ENCODE measurements at regions not wholly inside any gene's neighbourhood (a gene's known extent, or its start where the extent isn't known, plus 50 kb on each side); places are given as distances from the start of the nearest gene placed in this dataset.

GRCh38 chr3:184645336-184645735 is 66.5 kb downstream of the MAGEF1 start:
- ChIA-PET POLR2A (no interaction called here), RAD21 (ENCODE audit: low non-redundant PET in 1 of 2, low total read pairs in 2 of 2, uncharacterized antibody in 2 of 2, unreplicated experiment in 2 of 2) (no interaction called here), CTCF (no interaction called here)
- H2AFZ ChIP-seq (ENCODE audit: low read depth, low read length, poor library complexity, severe bottlenecking), result no peak overlapping the region
- intact Hi-C loops (cut with micrococcal nuclease), result no loop called here
- no peaks in the 10 kb centered on the region for H3K27me3 ChIP-seq (ENCODE audit: insufficient read depth, low read length)
- H3K4me2 ChIP-seq (ENCODE audit: low read length), result no peak overlapping the region
- no peak for DNase-seq (ENCODE audit: low read depth, low spot score)
- TF ChIP-seq REST (IDR thresholded peaks at IDR 0.05; ENCODE audit: low read depth), result no peak
- no peaks in the 10 kb centered on the region for H3K4me1 ChIP-seq (ENCODE audit: control insufficient read depth in 1 of 2, insufficient read depth in 2 of 2, low read length in 2 of 2)
- no peak for ATAC-seq
- no peaks in the 10 kb centered on the region for H4K20me1 ChIP-seq (ENCODE audit: insufficient read depth)
- H3K9me3 ChIP-seq (ENCODE audit: control insufficient read depth in 1 of 2, insufficient read depth in 1 of 2, low read depth in 1 of 2, low read length in 2 of 2), result no peaks in the 10 kb centered on the region
- no peak overlapping the region for H3K4me3 ChIP-seq (replicated peaks in 1 of 2; ENCODE audit: low read depth in 1 of 2, low read length in 2 of 2)
- no peaks in the 10 kb centered on the region for H3K79me2 ChIP-seq (ENCODE audit: insufficient read depth, low read length)
- no TSS peak for BruUV-seq (replicated peaks)
- no peaks in the 10 kb centered on the region for H3K36me3 ChIP-seq (ENCODE audit: control insufficient read depth in 1 of 2, insufficient read depth in 2 of 2, low read length in 2 of 2)
- no peak overlapping the region for H3K27ac ChIP-seq (ENCODE audit: low read depth, low read length)
- H3K9ac ChIP-seq (ENCODE audit: low read length), result no peak overlapping the region
- no peaks in the 10 kb centered on the region for H3K9me2 ChIP-seq (ENCODE audit: insufficient read depth)

- Histone ChIP-seq H3K27ac (ENCODE audit: low read depth, low read length) (no peak overlapping the region), H3K36me3 (ENCODE audit: control insufficient read depth in 1 of 2, insufficient read depth in 2 of 2, low read length in 2 of 2) (no peaks in the 10 kb centered on the region), H4K20me1 (ENCODE audit: insufficient read depth) (no peaks in the 10 kb centered on the region), H3K9ac (ENCODE audit: low read length) (no peak overlapping the region), H3K27me3 (ENCODE audit: insufficient read depth, low read length) (no peaks in the 10 kb centered on the region), H3K79me2 (ENCODE audit: insufficient read depth, low read length) (no peaks in the 10 kb centered on the region), H3K9me3 (ENCODE audit: control insufficient read depth in 1 of 2, insufficient read depth in 1 of 2, low read depth in 1 of 2, low read length in 2 of 2) (no peaks in the 10 kb centered on the region), H3K4me3 (replicated peaks in 1 of 2; ENCODE audit: low read depth in 1 of 2, low read length in 2 of 2) (no peak overlapping the region), H3K4me2 (ENCODE audit: low read length) (no peak overlapping the region), H2AFZ (ENCODE audit: low read depth, low read length, poor library complexity, severe bottlenecking) (no peak overlapping the region), H3K4me1 (ENCODE audit: control insufficient read depth in 1 of 2, insufficient read depth in 2 of 2, low read length in 2 of 2) (no peaks in the 10 kb centered on the region), H3K9me2 (ENCODE audit: insufficient read depth) (no peaks in the 10 kb centered on the region)
- ATAC-seq (no peak), DNase-seq (ENCODE audit: low read depth, low spot score) (no peak)
- intact Hi-C loops (cut with micrococcal nuclease), result no loop called here
- ChIA-PET CTCF (no interaction called here), POLR2A (no interaction called here), RAD21 (ENCODE audit: low non-redundant PET in 1 of 2, low total read pairs in 2 of 2, uncharacterized antibody in 2 of 2, unreplicated experiment in 2 of 2) (no interaction called here)
- BruUV-seq (replicated peaks), result no TSS peak
- TF ChIP-seq TCF7L2 (IDR thresholded peaks at IDR 0.05; ENCODE audit: borderline replicate concordance, extremely low read depth, insufficient read depth, insufficient read length) (no peak), RAD21 (IDR thresholded peaks at IDR 0.05; ENCODE audit: low read depth) (no peak), REST (IDR thresholded peaks at IDR 0.05; ENCODE audit: low read depth) (no peak), FOSL1 (IDR thresholded peaks at IDR 0.05; ENCODE audit: low read depth) (no peak), JUND (IDR thresholded peaks at IDR 0.05) (no peak), SIN3A (IDR thresholded peaks at IDR 0.05; ENCODE audit: low read depth) (no peak), YY1 (IDR thresholded peaks at IDR 0.05; ENCODE audit: extremely low read depth, insufficient replicate concordance, low read depth, low read length) (no peak), ZBTB33 (IDR thresholded peaks at IDR 0.05; ENCODE audit: extremely low read depth, insufficient replicate concordance, low read length) (no peak), ATF3 (IDR thresholded peaks at IDR 0.05) (no peak)
These were observed 68.4 kb downstream of the MAGEF1 start for GRCh38 chr3:184643442-184643841.

All from HCT116 (cell line).